Upper lobe of left lung (tissue), 6 donors: ENCODE measurements at regions not wholly inside any gene's neighbourhood (a gene's known extent, or its start where the extent isn't known, plus 50 kb on each side); places are given as distances from the start of the nearest gene placed in this dataset.

Experiments used
- ATAC-seq, 2 donors: fragments of 200-7000 bp; cut with Tn5 transposase; one replicate each; pipeline ENCODE4 v1.9.1; 2022; ENCODE audit warnings: mild to moderate bottlenecking in 2 of 2, moderate library complexity in 2 of 2; ENCODE audit not compliant: low FRiP score in 2 of 2
- DNase-seq, 2 donors: peaks; one replicate each; pipeline ENCODE4 v3.0.0-alpha.2; 2019 to 2020
- H3K27ac ChIP-seq, 4 donors: fragments of 200-600 bp; sonication (generic); one replicate each; pipeline ENCODE4 v1.5.1; 2016 to 2019
- H3K27me3 ChIP-seq, 4 donors: fragments of 200-600 bp; sonication (generic); one replicate each; pipeline ENCODE4 v1.5.1; 2017 to 2019
- H3K36me3 ChIP-seq, 4 donors: fragments of 200-600 bp; sonication (generic); one replicate each; pipeline ENCODE4 v1.5.1; 2016 to 2019
- H3K4me1 ChIP-seq, 4 donors: fragments of 200-600 bp; sonication (generic); one replicate each; pipeline ENCODE4 v1.5.1; 2018 to 2019
- H3K4me3 ChIP-seq, 4 donors: fragments of 200-600 bp; sonication (generic); one replicate each; pipeline ENCODE4 v1.5.1; 2017 to 2019; ENCODE audit warnings: mild to moderate bottlenecking in 2 of 4, moderate library complexity in 1 of 4
- H3K9me3 ChIP-seq, 4 donors: fragments of 200-600 bp; sonication (generic); one replicate each; pipeline ENCODE4 v1.5.1; 2018 to 2019
- CTCF ChIP-seq, 6 experiments: fragments of 450-650 bp in 4 of 6; fragments of 200-600 bp in 2 of 6; sonication (generic) in 2 of 6; IDR thresholded peaks; one replicate each; pipeline ENCODE4 v1.5.1; 2016 to 2019; ENCODE audit warnings: antibody characterized with exemption in 6 of 6
- EP300 ChIP-seq, 4 donors: sonication (generic); formaldehyde crosslinking; IDR thresholded peaks; one replicate each; pipeline ENCODE4 v1.5.1; 2017; ENCODE audit warnings: antibody characterized with exemption in 4 of 4, control low read depth in 2 of 4
- POLR2A ChIP-seq, 4 donors: fragments of 450-650 bp; IDR thresholded peaks; one replicate each; pipeline ENCODE4 v1.5.1; 2016 to 2017; ENCODE audit warnings: antibody characterized with exemption in 4 of 4, mild to moderate bottlenecking in 2 of 4
- POLR2AphosphoS5 ChIP-seq, 2 donors: sonication (generic); formaldehyde crosslinking; IDR thresholded peaks; one replicate each; pipeline ENCODE4 v1.5.1; 2017; ENCODE audit warnings: antibody characterized with exemption in 2 of 2
- WGBS, 2 donors: methylation state at CpG; one replicate each; pipeline ENCODE4 v1.1.5; 2017 to 2018; 5-methylcytosine and 5-hydroxymethylcytosine counted together
- donor health status: DM: no; HTN: no; CAD: no; lungs with moderate emphysema.
- donor health status: DM: no; HTN: yes; CAD: no; lungs with severe emphysema.

GRCh38 chr6:26284537-26285142 is 80.4 kb upstream of the BTN3A2 start:
- Histone ChIP-seq H3K27ac (peak overlapping the region; percentile 89 to 96 (median 94)), H3K9me3 (no peaks in the 10 kb centered on the region), H3K36me3 (peaks cover 0 to 6% (median 0%) of the 10 kb centered on the region in 4 donors), H3K4me3 (peak overlapping the region; percentile 27 to 64 (median 60)), H3K4me1 (peaks cover 8 to 15% (median 12%) of the 10 kb centered on the region in 4 donors), H3K27me3 (no peaks in the 10 kb centered on the region)
- WGBS, 2 donors, result 0% methylated on average over 23 of the region's 23 CpGs
- DNase-seq, result peak; percentile 58 to 83
- ATAC-seq, result peak in 1 of 2 donors; percentile 47
- TF ChIP-seq EP300 (IDR thresholded peaks at IDR 0.05), result no peak
- TF ChIP-seq POLR2A (IDR thresholded peaks at IDR 0.05), result no peak
- TF ChIP-seq POLR2AphosphoS5 (IDR thresholded peaks at IDR 0.05), result peak in 1 of 2 donors; percentile 46

GRCh38 chr6:26285143-26286134 is 79.6 kb upstream of the BTN3A2 start:
- ATAC-seq (peak; percentile 97), DNase-seq (peak; percentile 89 to 98)
- Histone ChIP-seq H3K9me3 (no peaks in the 10 kb centered on the region), H3K4me3 (peak overlapping the region; percentile 27 to 64 (median 60)), H3K27me3 (no peaks in the 10 kb centered on the region), H3K27ac (peak overlapping the region; percentile 89 to 96 (median 94)), H3K36me3 (peaks cover 0 to 6% (median 0%) of the 10 kb centered on the region in 4 donors), H3K4me1 (peaks cover 8 to 15% (median 12%) of the 10 kb centered on the region in 4 donors)
- TF ChIP-seq POLR2A (IDR thresholded peaks at IDR 0.05), result peak in 3 of 4 donors; percentile 72 to 93 (median 91)
- peak in 3 of 4 donors; percentile 75 to 96 (median 90) for TF ChIP-seq EP300 (IDR thresholded peaks at IDR 0.05)
- peak in 1 of 6 experiments; percentile 7 for TF ChIP-seq CTCF (IDR thresholded peaks at IDR 0.05)
- TF ChIP-seq POLR2AphosphoS5 (IDR thresholded peaks at IDR 0.05), result peak; percentile 95 to 96
- 0% methylated on average over 48 to 53 of the region's 53 CpGs for WGBS, 2 donors

- Histone ChIP-seq H3K4me1 (peaks cover 8 to 15% (median 12%) of the 10 kb centered on the region in 4 donors), H3K27ac (peak overlapping the region; percentile 89 to 96 (median 94)), H3K9me3 (no peaks in the 10 kb centered on the region), H3K36me3 (no peaks in the 10 kb centered on the region), H3K27me3 (no peaks in the 10 kb centered on the region), H3K4me3 (peak overlapping the region; percentile 27 to 64 (median 60))
- ATAC-seq, result peak; percentile 78 to 80
- TF ChIP-seq POLR2AphosphoS5 (IDR thresholded peaks at IDR 0.05) (peak; percentile 17 to 58), POLR2A (IDR thresholded peaks at IDR 0.05) (no peak)
- 4 to 5% methylated on average over 18 of the region's 18 CpGs for WGBS, 2 donors
- DNase-seq, result peak; percentile 70 to 76
Observed at GRCh38 chr6:26286168-26286877, 78.7 kb upstream of the BTN3A2 start.

GRCh38 chr6:26288155-26288554 is 76.8 kb upstream of the BTN3A2 start:
- Histone ChIP-seq H3K27me3 (no peaks in the 10 kb centered on the region), H3K4me3 (no peak overlapping the region), H3K36me3 (no peaks in the 10 kb centered on the region), H3K9me3 (no peaks in the 10 kb centered on the region), H3K4me1 (peaks cover 8 to 10% (median 9%) of the 10 kb centered on the region in 4 donors), H3K27ac (no peak overlapping the region)
- WGBS, 2 donors, result 83 to 93% methylated on average over 6 of the region's 6 CpGs
- no peak for DNase-seq
- ATAC-seq, result no peak
- TF ChIP-seq EP300 (IDR thresholded peaks at IDR 0.05), result no peak
- TF ChIP-seq POLR2A (IDR thresholded peaks at IDR 0.05), result no peak
- TF ChIP-seq CTCF (IDR thresholded peaks at IDR 0.05), result no peak
- no peak for TF ChIP-seq POLR2AphosphoS5 (IDR thresholded peaks at IDR 0.05)

- TF ChIP-seq POLR2A (IDR thresholded peaks at IDR 0.05) (no peak), CTCF (IDR thresholded peaks at IDR 0.05) (no peak), EP300 (IDR thresholded peaks at IDR 0.05) (no peak), POLR2AphosphoS5 (IDR thresholded peaks at IDR 0.05) (no peak)
- Histone ChIP-seq H3K4me3 (no peak overlapping the region), H3K27ac (no peak overlapping the region), H3K36me3 (no peaks in the 10 kb centered on the region), H3K4me1 (no peaks in the 10 kb centered on the region), H3K9me3 (no peaks in the 10 kb centered on the region), H3K27me3 (no peaks in the 10 kb centered on the region)
- DNase-seq (no peak), ATAC-seq (no peak)
- 65 to 71% methylated on average over 5 of the region's 5 CpGs for WGBS, 2 donors
Observed at GRCh38 chr6:26290941-26291340, 74.1 kb upstream of the BTN3A2 start.
